COLO829 (cell line): ENCODE measurements at regions not wholly inside any gene's neighbourhood (a gene's known extent, or its start where the extent isn't known, plus 50 kb on each side); places are given as distances from the start of the nearest gene placed in this dataset.
"Not testable (repeated sequence)": the region's sequence is repeated elsewhere in the genome, so short reads cannot be mapped to it uniquely, and the experiment has no call there.

Source experiments
- DNase-seq: peaks from one replicate; pipeline ENCODE4 v3.0.0; 2012; ENCODE audit warnings: low spot score

DNA sequence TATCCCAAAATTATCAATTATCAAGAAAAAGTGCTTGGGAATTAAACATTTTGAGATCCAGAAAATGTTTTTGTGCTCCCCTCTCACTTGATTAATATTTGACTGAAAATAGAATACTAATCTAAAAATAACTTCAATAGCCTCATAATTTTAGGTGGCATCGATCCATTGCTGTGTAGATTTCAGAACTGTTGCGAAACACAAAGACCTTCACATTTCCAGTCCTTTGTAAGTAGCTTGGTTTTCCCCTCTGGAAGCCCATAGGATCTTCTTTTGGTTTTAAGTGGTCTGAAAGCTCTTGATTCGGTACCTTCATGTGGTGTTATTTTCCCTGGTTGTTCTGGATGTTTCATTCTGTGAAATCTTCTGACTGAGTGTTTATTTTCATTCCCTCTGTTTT lies 176.5 kb downstream of the NUFIP1 start:
- DNase-seq, result no peak

- DNase-seq, result no peak
These were observed 179.0 kb downstream of the NUFIP1 start for GRCh38 chr13:44810061-44810840.

GRCh38 chr13:44809190-44809589 lies 180.1 kb downstream of the NUFIP1 start:
- DNase-seq, result no peak

DNA sequence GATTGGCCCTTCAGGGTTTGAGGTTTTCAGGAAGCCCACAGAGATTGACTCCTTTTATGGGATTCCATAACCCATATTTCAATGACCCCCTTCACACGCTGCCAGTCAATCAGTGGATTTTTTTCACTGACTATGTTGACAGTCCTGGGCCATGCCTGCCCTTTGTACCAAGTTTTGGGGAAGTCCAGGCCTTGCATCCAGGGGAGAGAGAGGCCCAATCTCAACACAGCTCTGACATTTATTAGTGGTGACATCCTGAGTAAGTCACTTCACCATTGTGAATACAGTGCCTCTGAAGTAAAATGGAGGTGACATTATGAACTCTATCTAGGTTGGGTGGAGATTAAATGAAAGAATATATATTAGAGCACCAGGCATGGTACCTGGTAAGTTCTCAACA lies 181.1 kb downstream of the NUFIP1 start:
- DNase-seq, result no peak

- DNase-seq, result no peak
These were observed 181.7 kb downstream of the NUFIP1 start for GRCh38 chr13:44807449-44808034.

DNA sequence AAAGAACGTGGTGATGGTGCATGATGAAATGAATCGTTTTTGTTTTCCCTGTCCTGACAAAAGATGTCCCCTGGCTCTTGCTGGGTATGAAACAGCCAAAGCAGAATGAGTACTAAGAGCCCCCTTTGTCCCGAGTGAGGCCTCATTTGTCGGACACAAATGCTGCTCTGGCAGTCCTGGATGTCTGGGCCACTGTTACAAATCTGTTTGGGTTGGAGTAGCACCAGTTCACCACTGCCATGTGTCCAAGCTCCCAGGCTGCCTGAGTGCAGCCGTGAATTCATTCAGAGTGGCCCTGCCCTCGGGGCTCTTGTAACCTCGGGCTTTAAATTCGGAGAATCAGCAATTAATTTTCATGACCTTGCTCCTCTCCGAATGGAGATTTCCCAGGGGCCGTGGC lies 182.4 kb downstream of the NUFIP1 start:
- DNase-seq, result no peak

DNA sequence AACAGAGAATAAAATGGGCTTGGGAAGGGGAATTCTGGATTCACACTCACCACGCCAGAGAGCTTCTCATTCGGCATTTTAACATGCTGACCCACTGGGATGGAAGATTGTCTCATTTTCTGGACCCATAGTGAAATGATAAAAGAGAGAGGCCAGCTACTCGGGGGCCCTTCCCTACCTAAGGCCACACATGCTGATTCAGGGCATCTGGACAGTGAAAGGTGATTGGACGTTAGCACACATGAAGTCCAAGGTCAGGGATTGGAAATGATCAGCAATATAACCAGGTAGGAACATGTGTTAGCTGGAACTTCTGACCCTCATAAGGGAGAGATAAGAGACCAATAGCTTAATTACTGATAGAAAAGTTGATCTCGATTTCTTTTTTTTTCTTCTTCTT lies 183.7 kb downstream of the NUFIP1 start:
- no peak for DNase-seq

DNA sequence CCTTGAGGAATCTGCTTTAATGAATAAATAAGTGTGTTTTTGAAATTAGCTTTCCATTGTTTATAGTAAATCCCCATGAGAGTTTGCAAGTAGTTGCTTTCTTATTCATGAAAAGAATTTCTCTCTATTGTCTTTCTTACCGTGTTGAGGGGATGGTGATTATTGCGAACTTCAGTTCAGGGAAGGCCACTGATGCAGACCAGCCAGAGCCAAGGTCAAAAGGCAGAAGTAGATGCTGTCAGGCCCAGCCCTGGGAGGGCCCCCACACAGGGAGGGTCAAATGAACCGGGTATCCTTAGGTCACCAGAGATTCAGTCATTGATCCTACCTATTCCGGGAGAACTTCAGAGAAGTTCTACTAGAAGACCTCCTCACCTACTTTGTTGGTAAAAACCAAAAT lies 185.9 kb downstream of the NUFIP1 start:
- DNase-seq, result no peak

DNA sequence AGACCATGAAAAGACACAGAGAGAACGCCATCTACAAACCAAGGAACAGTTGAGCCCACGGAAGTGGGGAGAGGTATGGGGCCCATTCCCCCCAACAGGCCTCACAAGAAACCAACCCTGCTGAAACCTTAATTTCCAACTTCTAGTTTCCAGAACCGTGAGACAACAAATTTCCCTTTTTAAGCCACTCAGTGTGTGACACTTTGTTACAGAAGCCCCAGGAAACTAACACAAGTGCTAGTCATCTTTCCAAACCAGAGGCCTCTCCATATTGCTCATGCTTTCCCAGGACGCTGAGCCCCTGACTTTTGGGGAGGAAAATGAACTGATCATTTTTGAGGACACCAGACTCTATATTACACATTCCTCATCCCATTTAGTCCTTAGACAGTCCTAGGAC lies 186.8 kb downstream of the NUFIP1 start:
- DNase-seq, result no peak

DNA sequence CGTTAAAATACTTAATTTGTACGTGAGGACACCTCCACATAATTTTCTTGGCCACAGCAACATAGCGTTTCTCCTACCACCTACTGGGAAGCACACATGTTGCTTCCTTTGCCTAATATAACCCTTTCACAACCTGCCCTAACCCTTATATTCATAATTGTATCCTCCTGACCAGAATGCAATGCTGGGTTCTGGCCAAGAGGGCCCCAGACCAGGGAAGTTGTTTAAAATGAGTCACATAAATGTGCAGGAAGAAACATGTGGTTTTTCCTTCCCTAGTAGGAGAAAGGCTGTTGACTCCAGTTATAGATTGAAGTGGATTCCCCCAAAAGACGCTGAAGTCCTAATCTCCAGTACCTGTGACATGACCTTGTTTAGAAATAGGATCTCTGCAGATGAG lies 187.3 kb downstream of the NUFIP1 start:
- DNase-seq, result peak; percentile 28

GRCh38 chr13:44800626-44801025 lies 188.6 kb downstream of the NUFIP1 start:
- DNase-seq, result no peak

DNA sequence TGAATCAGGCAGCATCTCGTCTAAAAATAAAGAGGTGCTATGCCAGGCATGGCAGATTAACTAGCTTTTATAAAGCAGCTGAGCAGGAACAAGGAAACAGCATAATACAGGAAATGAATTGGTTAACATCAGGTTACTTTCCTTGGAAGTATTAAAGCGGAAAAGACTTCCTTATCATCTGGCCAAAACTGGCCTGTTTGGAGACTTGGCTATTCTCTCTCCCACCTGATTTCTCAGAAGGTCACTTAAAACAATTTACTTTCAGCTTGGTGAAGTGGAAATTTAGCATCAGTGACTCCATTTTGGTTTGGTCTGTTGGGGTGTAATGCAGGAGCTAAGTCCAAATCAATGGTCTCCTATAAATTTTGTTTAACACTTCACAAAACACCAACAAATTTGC lies 191.6 kb downstream of the NUFIP1 start:
- no peak for DNase-seq

GRCh38 chr13:44796597-44797490 lies 192.4 kb downstream of the NUFIP1 start:
- DNase-seq, result no peak

DNA sequence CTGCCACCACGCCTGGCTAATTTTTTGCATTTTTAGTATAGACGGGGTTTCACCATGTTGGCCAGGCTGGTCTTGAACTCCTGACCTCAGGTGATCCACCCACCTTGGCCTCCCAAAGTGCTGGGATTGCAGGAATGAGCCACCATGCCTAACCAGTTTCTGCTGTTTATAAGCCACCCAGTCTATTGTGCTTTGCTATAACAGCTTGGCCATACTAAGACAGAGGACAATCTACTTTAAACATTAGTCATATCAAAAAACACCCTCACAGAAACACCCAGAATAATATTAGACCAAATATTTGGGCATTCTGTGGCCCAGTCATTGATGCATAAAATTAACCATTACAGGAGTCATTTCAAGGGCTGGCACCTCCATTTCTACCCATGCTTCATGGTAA lies 193.2 kb downstream of the NUFIP1 start:
- DNase-seq, result not testable (repeated sequence)

DNA sequence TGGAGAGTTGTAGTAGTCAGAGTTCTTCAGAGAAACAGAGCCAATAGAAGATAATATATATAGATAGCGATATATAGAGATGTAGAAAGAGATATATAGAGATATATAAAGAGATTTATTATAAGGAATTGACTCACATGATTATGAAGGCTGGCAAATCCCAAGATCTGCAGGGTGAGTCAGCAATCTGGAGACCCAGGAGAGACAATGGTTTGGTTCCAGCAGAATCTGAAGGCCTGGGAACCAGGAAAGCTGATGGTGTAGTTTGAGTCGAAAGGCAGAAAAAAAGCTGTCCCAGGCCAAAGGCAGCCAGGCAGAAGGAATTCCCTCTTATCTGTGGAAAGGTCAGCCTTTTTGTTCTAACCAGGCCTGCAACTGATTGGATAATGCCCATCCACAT lies 194.1 kb downstream of the NUFIP1 start:
- DNase-seq, result no peak

DNA sequence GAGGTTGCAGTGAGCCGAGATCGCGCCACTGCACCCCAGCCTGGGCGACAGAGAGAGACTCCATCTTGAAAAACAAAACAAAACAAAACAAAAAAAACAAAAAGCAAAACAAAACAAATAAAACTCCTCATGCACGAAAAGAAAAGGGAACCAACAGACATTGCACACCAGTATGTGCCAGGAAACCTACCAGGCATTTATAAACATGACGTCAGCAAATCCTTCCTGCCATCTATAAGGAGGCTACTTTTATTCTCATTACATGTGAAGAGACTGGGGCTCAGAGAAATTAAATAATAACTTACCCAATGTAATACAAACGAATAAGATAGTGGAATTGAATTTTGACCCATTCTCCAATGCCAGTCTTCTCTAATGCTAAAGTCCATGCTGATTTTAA lies 197.2 kb downstream of the NUFIP1 start:
- DNase-seq, result no peak

DNA sequence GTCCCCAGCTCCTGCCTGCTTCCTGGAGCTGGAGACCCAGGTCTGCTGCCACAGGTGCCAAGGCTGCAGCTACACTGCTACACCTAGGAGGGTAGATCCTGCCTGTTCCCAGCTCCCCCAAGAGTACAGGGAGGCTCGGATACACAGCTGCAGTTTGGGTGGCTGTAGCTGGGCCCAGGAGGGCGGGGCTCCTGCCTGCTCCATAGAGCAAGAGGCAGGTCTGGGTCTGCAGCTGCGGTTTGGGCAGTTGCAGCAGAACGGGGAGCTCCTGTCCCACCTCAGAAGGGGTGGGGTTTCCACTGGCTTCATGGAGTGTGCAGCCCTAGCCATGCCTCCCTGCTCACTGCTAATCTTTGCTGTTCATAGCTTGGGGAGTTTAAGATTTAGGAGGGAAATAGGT lies 199.0 kb downstream of the NUFIP1 start:
- DNase-seq, result no peak

DNA sequence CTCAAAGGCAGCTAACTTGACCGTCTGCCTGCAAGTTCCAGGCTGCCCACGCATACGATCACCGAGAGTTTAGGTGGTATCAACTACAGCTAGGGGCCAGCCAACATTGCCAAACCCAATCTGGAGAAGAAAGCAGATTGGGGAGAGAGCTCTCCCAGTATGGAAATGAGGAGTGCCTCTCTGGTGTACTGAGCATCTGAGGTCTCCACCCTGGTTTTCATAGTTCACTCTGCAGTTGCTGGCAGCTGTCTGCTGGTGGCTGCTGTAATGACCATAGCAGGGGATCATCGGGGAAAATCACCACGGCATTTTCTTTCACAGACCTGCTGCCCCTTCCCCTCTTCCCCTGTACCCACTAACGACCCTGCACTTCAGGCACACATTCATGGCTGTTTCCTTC lies 201.7 kb downstream of the NUFIP1 start:
- no peak for DNase-seq

GRCh38 chr13:44786756-44787155 lies 202.5 kb downstream of the NUFIP1 start:
- no peak for DNase-seq

DNA sequence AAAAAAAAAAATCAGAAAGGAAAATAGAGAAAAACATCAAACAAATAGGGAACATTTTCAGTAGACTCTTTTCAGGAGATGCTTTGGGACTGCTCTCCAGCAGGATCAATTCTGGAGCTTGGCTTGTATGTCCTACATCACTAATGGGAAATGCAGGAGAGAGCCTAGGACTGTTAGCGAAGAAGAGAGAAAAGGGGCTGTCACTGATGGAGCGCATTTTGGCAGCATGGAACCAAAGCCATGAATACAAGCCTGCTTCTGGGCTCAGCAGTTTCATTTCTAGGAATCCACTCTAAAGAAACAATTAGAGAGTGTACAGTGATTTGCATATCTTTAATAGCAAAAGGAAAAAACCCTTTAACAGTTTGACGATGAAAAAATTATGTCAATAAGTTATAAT lies 203.9 kb downstream of the NUFIP1 start:
- no peak for DNase-seq

DNA sequence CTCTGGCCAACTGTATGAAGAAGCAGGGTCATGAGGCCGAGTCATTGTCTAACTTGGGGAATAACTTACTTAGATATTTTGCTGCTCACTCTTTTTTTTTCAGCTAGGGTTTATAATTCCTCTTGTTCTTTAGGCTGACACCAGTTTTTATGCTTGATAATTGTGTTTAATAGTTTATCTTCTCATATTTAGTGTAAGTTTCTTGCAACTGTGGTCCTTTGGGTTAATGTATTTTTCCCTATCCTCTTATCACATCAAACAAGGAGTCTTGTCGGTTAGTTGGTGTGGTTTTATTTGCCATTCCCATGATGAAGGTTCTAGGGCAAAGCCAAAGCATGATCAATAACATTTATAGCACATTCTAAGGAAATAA lies 204.6 kb downstream of the NUFIP1 start:
- DNase-seq, result no peak

GRCh38 chr13:44783994-44784707 lies 205.1 kb downstream of the NUFIP1 start:
- DNase-seq, result no peak
